ENCODE measurements at regions not wholly inside any gene's neighbourhood (a gene's known extent, or its start where the extent isn't known, plus 50 kb on each side); places are given as distances from the start of the nearest gene placed in this dataset.
"Not testable (repeated sequence)": the region's sequence is repeated elsewhere in the genome, so short reads cannot be mapped to it uniquely, and the experiment has no call there.

DNA sequence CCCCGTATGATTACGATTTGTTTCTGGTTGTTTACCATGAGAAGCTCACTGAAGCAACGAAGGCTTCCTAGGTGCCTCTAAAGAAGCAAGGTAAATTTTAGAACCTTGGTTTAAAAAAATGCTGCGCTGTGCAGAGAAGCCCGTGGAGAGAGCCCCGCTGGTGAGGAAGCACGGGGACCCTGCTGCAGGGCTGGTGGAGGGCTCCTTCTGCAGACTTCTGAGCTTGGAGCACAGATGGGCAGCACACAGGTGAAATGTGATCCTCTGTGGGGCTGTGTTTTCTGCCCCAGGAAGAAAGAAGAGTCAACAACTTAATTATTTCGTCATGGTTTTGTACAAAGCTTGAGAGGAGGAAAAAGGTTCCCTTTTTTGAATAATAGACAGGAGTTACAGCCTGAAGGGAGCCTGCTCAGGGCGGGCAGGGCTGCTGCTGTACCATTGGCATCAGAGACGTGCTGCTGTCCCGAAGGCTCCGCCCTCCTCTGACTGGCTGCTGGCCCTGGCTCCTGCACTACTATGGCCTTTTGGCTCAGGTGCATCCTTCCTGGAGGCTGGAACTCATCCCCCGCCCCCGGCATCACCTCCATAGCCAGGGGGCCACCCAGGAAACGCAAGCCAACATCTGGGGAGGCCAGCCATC lies 108.0 kb upstream of the PLGLB2 start:
- H3K4me1 ChIP-seq; DNase-seq; H3K9me3 ChIP-seq (replicated peaks); H3K4me3 ChIP-seq; H3K36me3 ChIP-seq; H3K27me3 ChIP-seq (ENCODE audit: low read depth); H3K27ac ChIP-seq (replicated peaks); intact Hi-C loops (cut with micrococcal nuclease): not testable (repeated sequence)

DNA sequence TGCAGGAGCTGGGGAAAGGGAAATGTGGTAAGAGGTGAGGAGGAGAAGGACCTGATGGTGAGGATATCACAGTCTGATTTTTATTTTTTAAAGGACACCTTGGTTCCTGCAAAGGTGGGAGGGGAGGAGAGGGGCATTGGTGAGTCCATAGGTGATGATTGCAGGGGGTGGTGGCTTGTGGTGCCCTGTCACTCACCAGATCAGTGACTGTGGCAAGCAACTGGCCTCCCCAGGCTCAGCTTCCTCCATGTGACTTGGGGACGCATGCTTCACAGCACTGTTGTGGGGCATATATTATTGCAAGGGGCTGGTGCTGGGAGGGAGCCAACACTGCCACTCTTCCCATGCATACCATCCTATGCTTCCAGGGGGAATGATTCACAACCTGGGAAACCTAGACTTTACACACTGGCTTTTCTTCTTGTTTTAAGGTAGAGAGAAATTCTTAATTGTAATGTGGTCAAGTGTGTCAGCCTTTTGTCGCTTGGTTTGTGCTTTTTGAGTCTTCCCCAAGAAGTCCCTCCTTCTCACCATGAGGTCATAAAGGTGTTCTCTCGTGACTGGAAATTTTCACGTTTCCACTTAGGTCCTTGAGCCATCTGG lies 106.8 kb upstream of the PLGLB2 start:
- intact Hi-C loops (cut with micrococcal nuclease); H3K9me3 ChIP-seq (replicated peaks); H3K36me3 ChIP-seq; H3K4me1 ChIP-seq; H3K27me3 ChIP-seq (ENCODE audit: low read depth); H3K4me3 ChIP-seq; H3K27ac ChIP-seq (replicated peaks); DNase-seq: not testable (repeated sequence)

- H3K36me3 ChIP-seq; H3K4me3 ChIP-seq; H3K4me1 ChIP-seq; H3K27ac ChIP-seq (replicated peaks); intact Hi-C loops (cut with micrococcal nuclease); H3K27me3 ChIP-seq (ENCODE audit: low read depth); DNase-seq; H3K9me3 ChIP-seq (replicated peaks): not testable (repeated sequence)
Observed at GRCh38 chr2:87643165-87643564, 104.7 kb upstream of the PLGLB2 start.

DNA sequence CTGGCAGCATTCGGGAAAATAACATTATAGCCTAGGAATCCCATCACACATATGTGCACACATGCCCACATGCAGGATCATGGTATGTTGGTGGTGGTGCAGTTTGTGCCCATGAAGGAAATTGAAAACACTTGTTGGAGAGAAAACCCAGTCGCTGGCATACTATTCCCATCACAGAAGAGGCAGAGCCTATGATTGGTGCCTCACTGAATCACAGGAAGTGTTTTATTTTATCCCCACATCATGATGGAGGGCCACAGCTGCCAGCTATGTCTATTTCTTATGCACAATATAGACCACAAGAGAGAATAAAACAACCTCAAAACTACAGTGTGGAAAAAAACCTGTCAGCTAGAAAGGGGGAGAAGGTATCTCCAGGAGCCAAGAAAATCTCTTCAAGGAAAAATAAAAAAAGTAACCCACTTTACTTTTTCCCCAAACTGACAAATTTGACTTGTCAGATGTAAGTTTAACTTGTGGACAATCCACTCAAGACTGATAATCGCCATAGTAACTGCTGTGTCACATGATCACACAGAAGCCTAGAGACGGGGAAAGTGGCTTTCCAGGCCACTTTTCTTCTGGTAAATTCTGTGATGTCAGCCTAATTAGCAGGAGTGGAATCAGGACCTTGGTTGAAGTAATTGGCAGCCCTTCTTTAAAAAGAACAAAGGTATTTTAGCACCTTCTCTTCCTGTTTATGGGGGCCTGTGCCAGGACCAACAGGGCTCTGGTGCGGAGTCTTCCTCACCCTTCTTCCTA lies 100.0 kb upstream of the PLGLB2 start:
- H3K4me3 ChIP-seq; H3K9me3 ChIP-seq (replicated peaks); H3K36me3 ChIP-seq; H3K27ac ChIP-seq (replicated peaks); intact Hi-C loops (cut with micrococcal nuclease); DNase-seq; H3K4me1 ChIP-seq; H3K27me3 ChIP-seq (ENCODE audit: low read depth): not testable (repeated sequence)

DNA sequence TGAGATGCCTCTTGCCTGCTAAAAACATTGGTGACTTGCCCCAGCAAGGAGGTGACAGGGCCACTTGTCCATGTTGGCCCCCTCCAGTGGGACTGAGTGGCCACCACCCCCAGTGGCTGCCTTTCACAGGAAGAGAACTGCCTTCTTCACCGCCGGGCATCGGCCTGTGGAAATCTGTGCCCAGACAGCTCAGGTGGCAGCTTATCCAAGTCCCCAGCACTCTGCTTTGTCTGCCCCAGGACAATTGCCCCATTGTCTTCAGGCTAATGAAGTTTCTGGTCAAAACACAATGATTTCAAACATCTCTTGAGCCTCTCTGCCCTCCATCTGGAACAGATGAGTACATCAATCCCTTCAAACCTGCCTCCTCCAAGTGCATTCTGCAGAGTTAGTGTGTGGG lies 99.1 kb upstream of the PLGLB2 start:
- H3K36me3 ChIP-seq; DNase-seq; H3K4me3 ChIP-seq; intact Hi-C loops (cut with micrococcal nuclease); H3K4me1 ChIP-seq; H3K27me3 ChIP-seq (ENCODE audit: low read depth); H3K9me3 ChIP-seq (replicated peaks); H3K27ac ChIP-seq (replicated peaks): not testable (repeated sequence)

DNA sequence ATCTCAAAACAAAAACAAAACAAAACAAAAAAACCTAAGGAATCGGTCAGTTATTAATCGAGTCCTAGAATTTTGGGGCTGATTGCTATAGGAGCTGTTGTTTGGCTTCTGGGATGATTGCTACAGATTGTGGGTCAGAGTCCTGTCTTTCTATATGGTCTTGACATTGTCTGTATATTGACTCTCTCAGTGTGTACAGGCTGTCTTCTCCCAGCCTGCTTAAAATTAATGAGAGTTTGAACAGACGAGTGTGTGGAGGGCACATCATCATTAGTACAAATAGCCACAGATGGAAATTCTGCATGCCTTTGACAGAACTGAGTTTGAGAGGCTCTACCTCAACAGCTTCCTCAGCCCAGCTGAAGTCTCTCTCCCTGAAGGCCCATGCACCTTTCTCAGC lies 98.0 kb upstream of the PLGLB2 start:
- H3K36me3 ChIP-seq; intact Hi-C loops (cut with micrococcal nuclease); DNase-seq; H3K27ac ChIP-seq (replicated peaks); H3K4me1 ChIP-seq; H3K9me3 ChIP-seq (replicated peaks); H3K27me3 ChIP-seq (ENCODE audit: low read depth); H3K4me3 ChIP-seq: not testable (repeated sequence)

- H3K4me1 ChIP-seq; H3K27ac ChIP-seq (replicated peaks); H3K36me3 ChIP-seq; H3K9me3 ChIP-seq (replicated peaks); H3K27me3 ChIP-seq (ENCODE audit: low read depth); intact Hi-C loops (cut with micrococcal nuclease); DNase-seq; H3K4me3 ChIP-seq: not testable (repeated sequence)
Observed at GRCh38 chr2:87650837-87651236, 97.0 kb upstream of the PLGLB2 start.

- H3K4me3 ChIP-seq; intact Hi-C loops (cut with micrococcal nuclease); H3K27me3 ChIP-seq (ENCODE audit: low read depth); H3K36me3 ChIP-seq; DNase-seq; H3K4me1 ChIP-seq; H3K27ac ChIP-seq (replicated peaks); H3K9me3 ChIP-seq (replicated peaks): not testable (repeated sequence)
Observed at GRCh38 chr2:87651589-87651988, 96.3 kb upstream of the PLGLB2 start.

DNA sequence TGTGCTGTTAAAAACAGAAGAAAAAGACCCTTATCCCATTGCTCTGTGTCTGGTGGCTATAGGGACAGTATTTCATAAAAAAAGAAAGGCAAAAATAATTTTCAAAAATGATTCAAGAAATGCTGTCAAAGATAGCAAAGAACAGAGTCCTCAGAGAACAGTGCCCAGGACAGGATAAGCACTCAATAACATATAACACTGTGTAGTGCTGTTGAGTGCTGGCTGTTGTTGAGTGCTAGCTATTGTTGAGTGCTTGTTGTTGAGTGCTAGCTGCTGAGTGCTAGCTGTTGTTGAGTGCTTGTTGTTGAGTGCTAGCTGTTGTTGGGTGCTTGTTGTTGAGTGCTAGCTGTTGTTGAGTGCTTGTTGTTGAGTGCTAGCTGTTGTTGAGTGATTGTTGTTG lies 94.5 kb upstream of the PLGLB2 start:
- intact Hi-C loops (cut with micrococcal nuclease); H3K27ac ChIP-seq (replicated peaks); DNase-seq; H3K36me3 ChIP-seq; H3K27me3 ChIP-seq (ENCODE audit: low read depth); H3K4me3 ChIP-seq; H3K4me1 ChIP-seq; H3K9me3 ChIP-seq (replicated peaks): not testable (repeated sequence)

DNA sequence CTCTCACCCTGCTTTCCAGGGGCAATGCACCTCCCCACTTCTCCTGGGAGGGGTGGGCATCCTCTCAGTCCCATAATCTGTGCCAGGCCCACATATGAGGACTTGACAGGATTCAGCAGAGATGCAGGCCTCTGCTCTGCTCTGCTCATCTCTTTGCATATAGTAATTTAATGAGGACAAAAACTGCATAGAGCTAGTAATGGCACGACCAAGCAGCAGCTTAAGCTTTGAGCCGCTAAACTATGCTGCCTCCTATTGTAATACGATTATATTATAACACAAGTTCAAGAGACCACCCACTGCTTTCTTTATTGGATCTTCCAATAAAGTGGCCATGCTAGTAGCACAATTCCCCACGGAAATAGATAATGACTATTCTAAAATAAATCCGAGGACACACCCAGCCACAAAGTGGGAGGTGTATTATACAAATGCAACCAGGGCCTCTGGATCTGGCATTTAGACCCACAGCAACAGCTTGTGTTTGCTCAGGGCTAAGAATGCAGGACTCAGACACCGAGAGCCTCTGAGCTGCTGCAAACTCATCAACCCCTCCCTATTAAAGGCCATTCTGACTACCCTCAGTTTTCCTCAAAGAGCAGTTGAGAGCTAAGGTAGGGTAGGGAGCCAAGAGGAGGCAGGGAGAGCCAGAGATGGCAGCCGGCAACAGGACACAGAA lies 93.6 kb upstream of the PLGLB2 start:
- intact Hi-C loops (cut with micrococcal nuclease); H3K27me3 ChIP-seq (ENCODE audit: low read depth); H3K4me3 ChIP-seq; H3K36me3 ChIP-seq; H3K9me3 ChIP-seq (replicated peaks); H3K27ac ChIP-seq (replicated peaks); DNase-seq; H3K4me1 ChIP-seq: not testable (repeated sequence)

GRCh38 chr2:87657915-87658314 lies 90.0 kb upstream of the PLGLB2 start:
- intact Hi-C loops (cut with micrococcal nuclease); H3K9me3 ChIP-seq (replicated peaks); H3K4me3 ChIP-seq; H3K27ac ChIP-seq (replicated peaks); H3K27me3 ChIP-seq (ENCODE audit: low read depth); H3K4me1 ChIP-seq; H3K36me3 ChIP-seq; DNase-seq: not testable (repeated sequence)

GRCh38 chr2:87658357-87658756 lies 89.5 kb upstream of the PLGLB2 start:
- H3K27ac ChIP-seq (replicated peaks); intact Hi-C loops (cut with micrococcal nuclease); H3K27me3 ChIP-seq (ENCODE audit: low read depth); H3K36me3 ChIP-seq; H3K4me3 ChIP-seq; DNase-seq; H3K9me3 ChIP-seq (replicated peaks); H3K4me1 ChIP-seq: not testable (repeated sequence)

DNA sequence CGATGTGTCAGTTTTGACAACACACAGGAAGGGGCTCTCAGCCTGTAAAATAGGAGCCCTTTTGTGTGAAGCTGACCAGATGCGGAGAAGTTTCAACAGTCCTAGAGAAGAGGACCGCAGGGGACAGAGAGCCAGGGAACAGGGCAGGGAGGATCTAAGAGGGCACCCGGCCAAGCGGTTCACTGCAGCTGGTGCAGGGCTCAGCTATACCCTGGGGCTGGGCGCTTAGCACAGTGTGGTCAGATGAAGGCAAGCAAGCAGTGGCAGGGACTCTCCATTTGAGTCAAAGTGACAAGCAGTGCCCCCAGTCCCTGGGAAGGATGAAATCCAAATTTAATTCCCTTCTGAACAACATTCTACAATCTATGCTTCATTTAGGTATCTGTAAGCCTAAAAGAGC lies 88.9 kb upstream of the PLGLB2 start:
- intact Hi-C loops (cut with micrococcal nuclease): not testable (repeated sequence)

GRCh38 chr2:87660164-87660563 lies 87.7 kb upstream of the PLGLB2 start:
- H3K4me3 ChIP-seq; H3K36me3 ChIP-seq; H3K27ac ChIP-seq (replicated peaks); DNase-seq; H3K4me1 ChIP-seq; intact Hi-C loops (cut with micrococcal nuclease); H3K9me3 ChIP-seq (replicated peaks); H3K27me3 ChIP-seq (ENCODE audit: low read depth): not testable (repeated sequence)

More for the DNA sequence above, 88.9 kb upstream of the PLGLB2 start:
- H3K27me3 ChIP-seq (ENCODE audit: low read depth); H3K27ac ChIP-seq (replicated peaks); H3K9me3 ChIP-seq (replicated peaks); H3K4me1 ChIP-seq; H3K36me3 ChIP-seq; DNase-seq; H3K4me3 ChIP-seq: not testable (repeated sequence)

Data from left ventricle myocardium inferior (tissue), 1 donor.